HEK293 (cell line): ENCODE measurements at regions not wholly inside any gene's neighbourhood (a gene's known extent, or its start where the extent isn't known, plus 50 kb on each side); places are given as distances from the start of the nearest gene placed in this dataset.

Experiments
- CTCF ChIA-PET: fragments of 350-600 bp; formaldehyde crosslinking; extraction: SDS; loops from one replicate; lab custom pipeline; 2021; ENCODE audit warnings: antibody characterized with exemption; lab: Yijun Ruan, JAX
- POLR2A ChIA-PET: fragments of 300-600 bp; formaldehyde crosslinking; extraction: SDS; loops from one replicate; lab custom pipeline; 2020; ENCODE audit warnings: antibody characterized with exemption, inconsistent platforms; lab: Yijun Ruan, JAX
- H3K27ac ChIP-seq: fragments of 200-500 bp; sonication (Bioruptor generic); 2 replicates; pipeline ENCODE4 v1.5.1; 2014; ENCODE audit warnings: low read depth, low read length, control low read depth, inconsistent platforms; ENCODE audit errors: extremely low read depth
- H3K36me3 ChIP-seq, 2 experiments: fragments of 200-500 bp in 1 of 2; sonication (Bioruptor generic) in 1 of 2; 1 replicate in 1 of 2; 2 replicates in 1 of 2; pipeline ENCODE4 v1.5.1; 2014 to 2017; ENCODE audit warnings: inconsistent platforms in 2 of 2, low read length in 2 of 2; ENCODE audit not compliant: control insufficient read depth in 2 of 2, insufficient read depth in 1 of 2
- H3K4me1 ChIP-seq: fragments of 200-500 bp; sonication (Bioruptor generic); 2 replicates; pipeline ENCODE4 v1.5.1; 2014; ENCODE audit warnings: mild to moderate bottlenecking, low read length, inconsistent platforms; ENCODE audit not compliant: control insufficient read depth, insufficient read depth
- H3K4me3 ChIP-seq: 2 replicates; pipeline ENCODE4 v1.5.1; 2011; ENCODE audit warnings: low read depth, mild to moderate bottlenecking, control low read depth, low read length, moderate library complexity
- H3K9me3 ChIP-seq: fragments of 200-500 bp; sonication (Bioruptor generic); 2 replicates; pipeline ENCODE4 v1.5.1; 2014; ENCODE audit warnings: low read depth, low read length, inconsistent platforms; ENCODE audit not compliant: control insufficient read depth, insufficient read depth
- BCL11A ChIP-seq: fragments of 450-650 bp; formaldehyde crosslinking; IDR thresholded peaks from 2 replicates; pipeline ENCODE4 v1.5.1; 2016; ENCODE audit warnings: low read depth, missing biosample characterization, missing genetic modification characterization
- CTCF ChIP-seq: fragments of 450-650 bp; formaldehyde crosslinking; IDR thresholded peaks from 2 replicates; pipeline ENCODE4 v1.5.1; 2016; ENCODE audit warnings: missing biosample characterization, missing genetic modification characterization
- EGR2 ChIP-seq: fragments of 450-650 bp; formaldehyde crosslinking; IDR thresholded peaks from 2 replicates; pipeline ENCODE4 v1.5.1; 2016; ENCODE audit warnings: low read depth, missing biosample characterization, missing genetic modification characterization
- GLI4 ChIP-seq: fragments of 450-650 bp; formaldehyde crosslinking; IDR thresholded peaks from 2 replicates; pipeline ENCODE4 v1.5.1; 2016; ENCODE audit warnings: missing biosample characterization, missing genetic modification characterization
- MEIS1 ChIP-seq: sonication (generic); formaldehyde crosslinking; IDR thresholded peaks from 2 replicates; pipeline ENCODE4 v1.8.1; 2022; ENCODE audit warnings: missing genetic modification reagents, mild to moderate bottlenecking, borderline replicate concordance
- PBX3 ChIP-seq: sonication (generic); formaldehyde crosslinking; IDR thresholded peaks from 2 replicates; pipeline ENCODE4 v1.8.1; 2022; ENCODE audit warnings: mild to moderate bottlenecking, moderate library complexity, missing genetic modification reagents
- PRDM1 ChIP-seq: fragments of 450-650 bp; formaldehyde crosslinking; IDR thresholded peaks from 2 replicates; pipeline ENCODE4; 2016; ENCODE audit warnings: missing biosample characterization, missing genetic modification characterization
- PRDM6 ChIP-seq: fragments of 450-650 bp; formaldehyde crosslinking; IDR thresholded peaks from 2 replicates; pipeline ENCODE4 v1.5.1; 2017; ENCODE audit warnings: missing biosample characterization, missing genetic modification characterization
- TRIM28 ChIP-seq: IDR thresholded peaks from 2 replicates; pipeline ENCODE4 v1.6.1; 2011; ENCODE audit warnings: low read length, control low read depth, borderline replicate concordance
- YY1 ChIP-seq: fragments of 450-650 bp; formaldehyde crosslinking; IDR thresholded peaks from 2 replicates; pipeline ENCODE4 v1.5.1; 2018; ENCODE audit warnings: missing biosample characterization, missing genetic modification characterization
- ZFP37 ChIP-seq: fragments of 450-650 bp; formaldehyde crosslinking; IDR thresholded peaks from 2 replicates; pipeline ENCODE4 v1.5.1; 2016; ENCODE audit warnings: missing biosample characterization, missing genetic modification characterization
- ZNF324 ChIP-seq: fragments of 450-650 bp; formaldehyde crosslinking; IDR thresholded peaks from 2 replicates; pipeline ENCODE4 v1.5.1; 2016; ENCODE audit warnings: missing biosample characterization, missing genetic modification characterization
- ZNF391 ChIP-seq: fragments of 450-650 bp; formaldehyde crosslinking; IDR thresholded peaks from 2 replicates; pipeline ENCODE4 v1.5.1; 2016; ENCODE audit warnings: low read depth, missing biosample characterization, missing genetic modification characterization, borderline replicate concordance
- ZNF404 ChIP-seq: fragments of 450-650 bp; formaldehyde crosslinking; IDR thresholded peaks from 2 replicates; pipeline ENCODE4 v1.5.1; 2017; ENCODE audit warnings: missing biosample characterization, missing genetic modification characterization
- ZNF473 ChIP-seq: fragments of 450-650 bp; formaldehyde crosslinking; IDR thresholded peaks from 2 replicates; pipeline ENCODE4 v1.5.1; 2017; ENCODE audit warnings: missing biosample characterization, missing genetic modification characterization
- ZNF48 ChIP-seq: fragments of 450-650 bp; formaldehyde crosslinking; IDR thresholded peaks from 2 replicates; pipeline ENCODE4 v1.5.1; 2016; ENCODE audit warnings: missing biosample characterization, missing genetic modification characterization
- ZNF514 ChIP-seq: fragments of 450-650 bp; formaldehyde crosslinking; IDR thresholded peaks from 2 replicates; pipeline ENCODE4 v1.5.1; 2016; ENCODE audit warnings: missing biosample characterization, missing genetic modification characterization
- ZNF529 ChIP-seq: fragments of 450-650 bp; formaldehyde crosslinking; IDR thresholded peaks from 2 replicates; pipeline ENCODE4 v1.5.1; 2017; ENCODE audit warnings: missing genetic modification characterization, missing biosample characterization; ENCODE audit not compliant: insufficient replicate concordance
- ZNF639 ChIP-seq: fragments of 450-650 bp; formaldehyde crosslinking; IDR thresholded peaks from 2 replicates; pipeline ENCODE4 v1.5.1; 2016; ENCODE audit warnings: missing biosample characterization, missing genetic modification characterization
- ZNF658 ChIP-seq: fragments of 450-650 bp; formaldehyde crosslinking; IDR thresholded peaks from 2 replicates; pipeline ENCODE4; 2016; ENCODE audit warnings: missing biosample characterization, missing genetic modification characterization
- ZNF830 ChIP-seq: fragments of 450-650 bp; IDR thresholded peaks from 2 replicates; pipeline ENCODE4 v1.5.0; 2018; ENCODE audit warnings: missing biosample characterization, missing genetic modification characterization, low read depth, mild to moderate bottlenecking, moderate library complexity
- ZSCAN4 ChIP-seq: fragments of 450-650 bp; formaldehyde crosslinking; IDR thresholded peaks from 2 replicates; pipeline ENCODE4 v1.5.1; 2017; ENCODE audit warnings: missing biosample characterization, missing genetic modification characterization

GRCh38 chr17:69723316-69723715, 308.8 kb downstream of the MAP2K6 start (continued):
- TF ChIP-seq PRDM6 (tag by site-specific recombination) (no peak), ZNF514 (tag by site-specific recombination) (no peak), CTCF (tag by site-specific recombination) (no peak), ZNF529 (tag by site-specific recombination) (no peak), PRDM1 (no peak), MEIS1 (CRISPR knock-in tag) (no peak), PBX3 (no peak), ZNF391 (no peak), ZFP37 (tag by site-specific recombination) (no peak), ZNF404 (tag by site-specific recombination) (no peak), YY1 (tag by site-specific recombination) (no peak)

GRCh38 chr17:69723741-69724140, 309.2 kb downstream of the MAP2K6 start:
- no peaks in the 10 kb centered on the region for H3K36me3 ChIP-seq
- ChIA-PET POLR2A (interaction anchor here (0.7 kb wide), 1 partner anchor 39 kb away, joined by 4 read pairs; no protein-coding TSS in a partner anchor), CTCF (interaction anchor here (0.5 to 2.2 kb wide), 7 partner anchors 117 to 1862 kb away, joined by 3 to 9 read pairs (median 3); no protein-coding TSS in a partner anchor)
- H3K4me1 ChIP-seq: no peaks in the 10 kb centered on the region
- H3K4me3 ChIP-seq: no peak overlapping the region
- H3K27ac ChIP-seq: no peak overlapping the region
- TF ChIP-seq ZNF830 (tag by site-specific recombination) (no peak), ZNF658 (tag by site-specific recombination) (no peak), ZNF324 (no peak), GLI4 (tag by site-specific recombination) (no peak), TRIM28 (no peak), BCL11A (no peak), ZNF473 (tag by site-specific recombination) (no peak), EGR2 (tag by site-specific recombination) (no peak), PRDM1 (no peak), ZNF48 (no peak), ZNF639 (tag by site-specific recombination) (no peak), ZFP37 (tag by site-specific recombination) (no peak), ZSCAN4 (tag by site-specific recombination) (no peak)
- H3K9me3 ChIP-seq: no peaks in the 10 kb centered on the region
